ENCODE measurements at regions not wholly inside any gene's neighbourhood (a gene's known extent, or its start where the extent isn't known, plus 50 kb on each side); places are given as distances from the start of the nearest gene placed in this dataset.

DNA sequence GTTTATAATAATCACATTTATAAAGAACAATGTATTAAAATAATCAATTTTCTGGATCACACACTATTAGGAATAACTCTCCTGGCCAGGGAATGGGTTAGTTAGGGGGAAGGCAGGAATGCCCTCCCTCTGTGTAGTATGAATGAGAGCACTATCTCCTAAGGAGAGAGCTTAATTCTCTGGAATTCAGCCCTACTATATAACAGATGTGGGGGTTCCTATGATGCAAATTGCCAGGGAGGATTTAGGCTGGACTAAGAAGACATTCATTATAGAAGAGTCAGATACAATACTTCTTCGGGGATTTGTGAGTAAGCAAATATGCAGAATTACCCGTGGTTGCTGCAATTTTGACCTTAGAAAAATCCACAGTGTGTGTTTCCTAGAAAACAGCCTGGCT is 250.1 kb upstream of the VRK2 start (continued):
- TF ChIP-seq CHD7 (IDR thresholded peaks at IDR 0.05; ENCODE audit: insufficient replicate concordance, low read length) (peak; percentile 93), JUND (IDR thresholded peaks at IDR 0.05; ENCODE audit: low read length) (no peak)

Data from H1 (cell line).